ENCODE measurements at regions not wholly inside any gene's neighbourhood (a gene's known extent, or its start where the extent isn't known, plus 50 kb on each side); places are given as distances from the start of the nearest gene placed in this dataset.

- TF ChIP-seq CTCF (optimal IDR thresholded peaks at IDR 0.05 in 1 of 3, IDR thresholded peaks at IDR 0.05 in 1 of 3, conservative IDR thresholded peaks at IDR 0.05 in 1 of 3; ENCODE audit: extremely low read depth in 1 of 3, insufficient read depth in 2 of 3, low read length in 3 of 3): no peak
- TF ChIP-seq EZH2 (IDR thresholded peaks at IDR 0.05; ENCODE audit: low read length): no peak
Observed at GRCh38 chr3:29171043-29171990, 109.6 kb upstream of the RBMS3 start.

Data from keratinocyte (primary cell).